ENCODE measurements at regions not wholly inside any gene's neighbourhood (a gene's known extent, or its start where the extent isn't known, plus 50 kb on each side); places are given as distances from the start of the nearest gene placed in this dataset.

DNA sequence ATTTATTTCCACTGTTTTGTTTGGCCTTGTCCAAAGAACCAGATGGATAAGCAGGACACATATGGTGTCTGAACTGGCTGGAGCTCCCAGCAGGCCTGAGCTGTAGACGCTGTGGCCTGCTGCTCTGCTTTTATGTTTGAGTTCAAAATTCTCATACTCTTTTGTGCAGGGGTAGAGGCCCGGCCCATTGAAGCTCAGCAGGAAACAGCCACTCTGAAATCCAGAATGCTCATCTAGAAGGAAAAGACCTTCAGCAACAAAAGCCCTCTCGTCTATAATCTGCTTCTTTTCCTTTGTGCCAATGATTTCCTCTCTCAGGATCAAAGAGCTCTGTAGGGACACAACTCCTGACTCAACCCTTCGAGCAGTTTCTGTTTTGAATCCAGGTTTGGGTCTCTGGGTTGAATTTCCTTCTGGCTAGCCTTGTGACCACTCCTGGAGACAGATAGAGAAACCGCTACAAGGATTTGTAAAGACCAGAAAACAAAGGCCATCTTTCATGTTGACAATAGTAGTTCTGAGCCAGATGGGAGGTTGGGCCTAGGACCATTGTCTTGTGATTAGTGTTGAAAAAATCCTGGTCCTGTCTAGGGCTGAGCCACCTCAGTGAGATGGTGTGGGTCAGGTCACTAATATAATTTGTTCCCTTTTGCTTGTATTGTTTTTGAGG, 446.7 kb downstream of the BCKDHB start:
- no peak for FAIRE-seq
- DNase-seq (ENCODE audit: low read depth): no peak
- no peaks in the 10 kb centered on the region for H3K36me3 ChIP-seq (ENCODE audit: control insufficient read depth, insufficient read depth, low read length)
- H3K4me3 ChIP-seq (ENCODE audit: low read depth, low read length): no peak overlapping the region
- no peaks in the 10 kb centered on the region for H3K27me3 ChIP-seq (ENCODE audit: control insufficient read depth, insufficient read depth, low read length)
- TF ChIP-seq, protein P1, sequence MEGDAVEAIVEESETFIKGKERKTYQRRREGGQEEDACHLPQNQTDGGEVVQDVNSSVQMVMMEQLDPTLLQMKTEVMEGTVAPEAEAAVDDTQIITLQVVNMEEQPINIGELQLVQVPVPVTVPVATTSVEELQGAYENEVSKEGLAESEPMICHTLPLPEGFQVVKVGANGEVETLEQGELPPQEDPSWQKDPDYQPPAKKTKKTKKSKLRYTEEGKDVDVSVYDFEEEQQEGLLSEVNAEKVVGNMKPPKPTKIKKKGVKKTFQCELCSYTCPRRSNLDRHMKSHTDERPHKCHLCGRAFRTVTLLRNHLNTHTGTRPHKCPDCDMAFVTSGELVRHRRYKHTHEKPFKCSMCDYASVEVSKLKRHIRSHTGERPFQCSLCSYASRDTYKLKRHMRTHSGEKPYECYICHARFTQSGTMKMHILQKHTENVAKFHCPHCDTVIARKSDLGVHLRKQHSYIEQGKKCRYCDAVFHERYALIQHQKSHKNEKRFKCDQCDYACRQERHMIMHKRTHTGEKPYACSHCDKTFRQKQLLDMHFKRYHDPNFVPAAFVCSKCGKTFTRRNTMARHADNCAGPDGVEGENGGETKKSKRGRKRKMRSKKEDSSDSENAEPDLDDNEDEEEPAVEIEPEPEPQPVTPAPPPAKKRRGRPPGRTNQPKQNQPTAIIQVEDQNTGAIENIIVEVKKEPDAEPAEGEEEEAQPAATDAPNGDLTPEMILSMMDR (IDR thresholded peaks at IDR 0.05; ENCODE audit: insufficient read depth, low read length, severe bottlenecking): no peak

DNA sequence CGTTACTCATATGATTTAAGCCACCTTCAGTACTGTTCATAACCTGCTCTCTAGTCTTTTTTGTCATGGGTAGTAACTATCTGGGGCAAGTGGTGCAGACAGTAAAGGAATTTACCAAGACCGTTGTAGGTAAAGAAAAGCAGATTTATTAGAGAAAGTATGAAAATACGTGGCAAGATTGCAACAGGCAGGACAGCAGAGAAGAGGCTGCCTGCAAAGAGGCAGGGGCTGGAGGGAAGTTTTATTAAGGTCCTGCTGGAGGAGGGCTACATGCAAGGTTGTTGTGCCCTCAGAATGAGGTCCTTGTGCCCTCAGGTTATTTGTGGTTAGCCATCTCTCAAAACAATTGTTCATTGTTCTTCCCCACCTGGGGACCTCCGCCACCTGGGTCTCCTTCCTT, 444.3 kb downstream of the BCKDHB start:
- TF ChIP-seq, protein P1 (IDR thresholded peaks at IDR 0.05; ENCODE audit: insufficient read depth, low read length, severe bottlenecking): no peak
- H3K27me3 ChIP-seq (ENCODE audit: control insufficient read depth, insufficient read depth, low read length): no peaks in the 10 kb centered on the region
- H3K36me3 ChIP-seq (ENCODE audit: control insufficient read depth, insufficient read depth, low read length): no peaks in the 10 kb centered on the region
- FAIRE-seq (no peak), DNase-seq (ENCODE audit: low read depth) (no peak)
- H3K4me3 ChIP-seq (ENCODE audit: low read depth, low read length): no peak overlapping the region

DNA sequence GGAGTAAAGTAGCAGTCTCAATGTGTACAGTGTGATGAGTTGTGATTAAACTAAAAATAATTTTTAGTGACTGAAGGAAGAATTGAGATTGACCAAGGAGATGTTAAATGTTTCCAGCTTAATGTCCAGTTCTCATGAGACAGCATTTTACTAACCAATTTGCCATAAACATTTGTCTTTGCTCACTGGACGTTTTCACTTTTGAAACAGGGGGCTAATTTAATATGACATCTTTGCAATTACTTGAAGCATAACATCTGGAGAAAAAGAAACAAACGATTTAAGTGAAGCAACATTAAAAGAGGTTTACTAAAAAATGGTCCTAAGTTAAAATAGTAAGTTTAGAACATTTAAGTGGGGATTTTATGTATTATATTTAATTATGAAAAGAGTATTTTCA, 443.8 kb downstream of the BCKDHB start:
- TF ChIP-seq, protein P1 (IDR thresholded peaks at IDR 0.05; ENCODE audit: insufficient read depth, low read length, severe bottlenecking): no peak
- FAIRE-seq (no peak), DNase-seq (ENCODE audit: low read depth) (no peak)

DNA sequence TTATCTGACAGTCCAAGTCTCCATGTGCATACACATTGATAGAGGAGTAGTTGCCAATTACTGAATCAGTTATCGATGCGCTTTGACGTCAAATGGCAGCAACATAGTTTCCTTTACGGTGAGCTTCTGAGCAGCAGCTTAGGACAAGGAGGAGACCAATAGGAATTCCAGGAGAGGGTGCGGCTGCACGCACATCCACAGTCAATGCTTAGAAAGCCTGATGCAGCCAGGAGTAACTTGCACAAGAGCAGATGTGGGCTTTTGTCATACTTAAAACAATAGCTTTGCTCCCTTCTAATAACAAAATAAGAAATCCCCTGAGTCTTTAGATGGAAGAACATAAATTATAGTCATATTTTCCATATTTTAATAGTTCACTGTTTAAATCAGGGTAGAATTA, 442.1 kb downstream of the BCKDHB start:
- no peaks in the 10 kb centered on the region for H3K27me3 ChIP-seq (ENCODE audit: control insufficient read depth, insufficient read depth, low read length)
- peak; percentile 31 for DNase-seq (ENCODE audit: low read depth)
- no peaks in the 10 kb centered on the region for H3K36me3 ChIP-seq (ENCODE audit: control insufficient read depth, insufficient read depth, low read length)
- TF ChIP-seq, protein P1 (IDR thresholded peaks at IDR 0.05; ENCODE audit: insufficient read depth, low read length, severe bottlenecking): no peak
- H3K4me3 ChIP-seq (ENCODE audit: low read depth, low read length): no peak overlapping the region
- FAIRE-seq: peak; percentile 47

More for the DNA sequence above, 443.8 kb downstream of the BCKDHB start:
- no peaks in the 10 kb centered on the region for H3K27me3 ChIP-seq (ENCODE audit: control insufficient read depth, insufficient read depth, low read length)
- no peak overlapping the region for H3K4me3 ChIP-seq (ENCODE audit: low read depth, low read length)
- no peaks in the 10 kb centered on the region for H3K36me3 ChIP-seq (ENCODE audit: control insufficient read depth, insufficient read depth, low read length)

DNA sequence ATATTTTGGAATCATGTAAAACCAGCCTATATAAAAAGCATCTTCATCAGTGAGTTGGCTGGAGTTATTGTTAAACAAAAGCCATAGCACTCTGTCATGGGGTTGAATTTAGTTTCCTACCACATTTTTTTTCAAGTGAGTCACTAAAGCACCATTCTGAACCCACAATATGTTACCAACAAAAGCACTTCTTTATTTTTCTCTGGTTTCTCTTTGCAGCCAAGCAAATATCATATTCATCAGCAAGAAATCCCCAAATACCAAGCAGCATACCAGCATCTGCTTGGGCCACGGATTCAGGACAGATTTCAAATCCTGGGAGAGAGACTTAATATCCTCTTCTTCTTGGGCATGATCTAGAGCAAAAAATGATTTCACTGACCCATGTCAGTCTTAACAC, 441.4 kb downstream of the BCKDHB start:
- DNase-seq (ENCODE audit: low read depth) (peak; percentile 70), FAIRE-seq (no peak)
- TF ChIP-seq, protein P1 (IDR thresholded peaks at IDR 0.05; ENCODE audit: insufficient read depth, low read length, severe bottlenecking): no peak
- Histone ChIP-seq H3K27me3 (ENCODE audit: control insufficient read depth, insufficient read depth, low read length) (no peaks in the 10 kb centered on the region), H3K36me3 (ENCODE audit: control insufficient read depth, insufficient read depth, low read length) (no peaks in the 10 kb centered on the region), H3K4me3 (ENCODE audit: low read depth, low read length) (no peak overlapping the region)
